Neural progenitor cell (in vitro differentiated cells): ENCODE measurements at regions not wholly inside any gene's neighbourhood (a gene's known extent, or its start where the extent isn't known, plus 50 kb on each side); places are given as distances from the start of the nearest gene placed in this dataset.

ENCODE experiments used
- CTCF ChIP-seq: fragments of 200-600 bp; sonication (generic); IDR thresholded peaks from 2 replicates; pipeline ENCODE4 v1.5.1; 2017; ENCODE audit warnings: antibody characterized with exemption, mild to moderate bottlenecking
- EZH2 ChIP-seq: fragments of 200-600 bp; sonication (generic); IDR thresholded peaks from 2 replicates; pipeline ENCODE4 v1.6.1; 2017; ENCODE audit warnings: antibody characterized with exemption, mild to moderate bottlenecking, moderate library complexity

- TF ChIP-seq CTCF, result peak; percentile 59
- no peak for TF ChIP-seq EZH2
Measured at GRCh38 chr20:55415567-55416142, 589.7 kb downstream of the CBLN4 start.
